ENCODE measurements at regions not wholly inside any gene's neighbourhood (a gene's known extent, or its start where the extent isn't known, plus 50 kb on each side); places are given as distances from the start of the nearest gene placed in this dataset.

- Histone ChIP-seq H3K36me3 (ENCODE audit: insufficient read depth, insufficient read length, low read length) (no peaks in the 10 kb centered on the region), H3K4me1 (ENCODE audit: insufficient read depth, insufficient read length) (no peaks in the 10 kb centered on the region), H3K27me3 (ENCODE audit: insufficient read depth, insufficient read length) (no peaks in the 10 kb centered on the region), H3K9ac (ENCODE audit: insufficient read length, low read depth) (no peak overlapping the region), H3K9me3 (ENCODE audit: insufficient read depth, low read length) (no peaks in the 10 kb centered on the region), H3K4me3 (ENCODE audit: insufficient read length, low read depth) (no peak overlapping the region)
- DNase-seq (ENCODE audit: low read depth, low spot score): no peak
- no peak for TF ChIP-seq ZNF274 (IDR thresholded peaks at IDR 0.05; ENCODE audit: low read depth, low read length)
- TF ChIP-seq YY1 (IDR thresholded peaks at IDR 0.05; ENCODE audit: insufficient read depth, insufficient read length): no peak
- TF ChIP-seq SUZ12 (IDR thresholded peaks at IDR 0.05; ENCODE audit: extremely low read depth, insufficient read depth, insufficient read length): no peak
Measured at GRCh38 chr17:12613566-12613965, 52.1 kb upstream of the MYOCD start.
